ENCODE measurements at regions not wholly inside any gene's neighbourhood (a gene's known extent, or its start where the extent isn't known, plus 50 kb on each side); places are given as distances from the start of the nearest gene placed in this dataset.

- TF ChIP-seq ZFP30 (CRISPR knock-in tag; IDR thresholded peaks at IDR 0.05) = no peak
- no peak for TF ChIP-seq PATZ1 (CRISPR knock-in tag; IDR thresholded peaks at IDR 0.05; ENCODE audit: borderline replicate concordance)
- no peak for TF ChIP-seq TSHZ2 (CRISPR knock-in tag; IDR thresholded peaks at IDR 0.05)
- TF ChIP-seq ZNF565 (CRISPR knock-in tag; conservative IDR thresholded peaks at IDR 0.05; ENCODE audit: low read depth) = no peak
- TF ChIP-seq RARB (CRISPR knock-in tag; IDR thresholded peaks at IDR 0.05) = no peak
- no peak for TF ChIP-seq PPARA (CRISPR knock-in tag; IDR thresholded peaks at IDR 0.05; ENCODE audit: borderline replicate concordance)
- TF ChIP-seq ZC3H10 (CRISPR knock-in tag; IDR thresholded peaks at IDR 0.05) = no peak
- no peak for TF ChIP-seq ISL1 (CRISPR knock-in tag; IDR thresholded peaks at IDR 0.05)
- no peak for TF ChIP-seq ARNTL (CRISPR knock-in tag; IDR thresholded peaks at IDR 0.05; ENCODE audit: borderline replicate concordance, low read depth)
- no peak for TF ChIP-seq SNAI2 (CRISPR knock-in tag; IDR thresholded peaks at IDR 0.05)
Measured at GRCh38 chr5:153014194-153014593, 476.3 kb upstream of the GRIA1 start.
